ENCODE measurements at regions not wholly inside any gene's neighbourhood (a gene's known extent, or its start where the extent isn't known, plus 50 kb on each side); places are given as distances from the start of the nearest gene placed in this dataset.

- ChIA-PET POLR2A (interaction anchor here (0.6 kb wide), 1 partner anchor 9 kb away, joined by 3 read pairs; no protein-coding TSS in a partner anchor), CTCF (interaction anchor here (1.5 to 1.6 kb wide), 2 partner anchors 418 to 491 kb away, joined by 3 to 9 read pairs; no protein-coding TSS in a partner anchor)
- TF ChIP-seq SP1 (IDR thresholded peaks at IDR 0.05), result no peak
- TF ChIP-seq BHLHE40 (IDR thresholded peaks at IDR 0.05; ENCODE audit: borderline replicate concordance), result no peak
- no peak for TF ChIP-seq HDGF (IDR thresholded peaks at IDR 0.05; ENCODE audit: borderline replicate concordance)
- no peak for TF ChIP-seq L3MBTL2 (conservative IDR thresholded peaks at IDR 0.05)
- no peak for TF ChIP-seq SUZ12 (IDR thresholded peaks at IDR 0.05)
- TF ChIP-seq PKNOX1 (IDR thresholded peaks at IDR 0.05), result no peak
- TF ChIP-seq FOXM1 (IDR thresholded peaks at IDR 0.05; ENCODE audit: borderline replicate concordance), result no peak
- TF ChIP-seq NFRKB (IDR thresholded peaks at IDR 0.05), result no peak
- TF ChIP-seq ZNF384 (IDR thresholded peaks at IDR 0.05), result no peak
- TF ChIP-seq CTBP1 (IDR thresholded peaks at IDR 0.05; ENCODE audit: borderline replicate concordance), result no peak
- no peak for TF ChIP-seq TARDBP (IDR thresholded peaks at IDR 0.05)
- no peak for TF ChIP-seq FOXK2 (IDR thresholded peaks at IDR 0.05)
- no peak for TF ChIP-seq ARNT (IDR thresholded peaks at IDR 0.05)
- TF ChIP-seq FOXA1 (IDR thresholded peaks at IDR 0.05), result no peak
- no peak for TF ChIP-seq ELF4 (IDR thresholded peaks at IDR 0.05)
- TF ChIP-seq LEF1 (IDR thresholded peaks at IDR 0.05; ENCODE audit: borderline replicate concordance), result no peak
- no peak for DNase-seq (ENCODE audit: extremely low spot score)
Measured at GRCh38 chr2:62410926-62411456, 95.0 kb downstream of the TMEM17 start.

GRCh38 chr2:62410015-62410453 lies 96.0 kb downstream of the TMEM17 start:
- TF ChIP-seq FOXA1 (IDR thresholded peaks at IDR 0.05) (no peak), SP1 (IDR thresholded peaks at IDR 0.05) (no peak), TARDBP (IDR thresholded peaks at IDR 0.05) (no peak), CTBP1 (IDR thresholded peaks at IDR 0.05; ENCODE audit: borderline replicate concordance) (no peak), BHLHE40 (IDR thresholded peaks at IDR 0.05; ENCODE audit: borderline replicate concordance) (no peak), ARNT (IDR thresholded peaks at IDR 0.05) (no peak), PKNOX1 (IDR thresholded peaks at IDR 0.05) (no peak), SUZ12 (IDR thresholded peaks at IDR 0.05) (no peak)
- ChIA-PET POLR2A (interaction anchor here (0.7 kb wide), 1 partner anchor 1288 kb away, joined by 3 read pairs; no protein-coding TSS in a partner anchor), CTCF (interaction anchor here (1.5 kb wide), 1 partner anchor 490 kb away, joined by 3 read pairs; no protein-coding TSS in a partner anchor)
- no peak for DNase-seq (ENCODE audit: extremely low spot score)

GRCh38 chr2:62409442-62409841 lies 96.6 kb downstream of the TMEM17 start:
- CTCF ChIA-PET, result no interaction called here
- TF ChIP-seq BHLHE40 (IDR thresholded peaks at IDR 0.05; ENCODE audit: borderline replicate concordance), result no peak
- TF ChIP-seq TARDBP (IDR thresholded peaks at IDR 0.05), result no peak
- TF ChIP-seq ZNF384 (IDR thresholded peaks at IDR 0.05), result no peak
- TF ChIP-seq FOXA1 (IDR thresholded peaks at IDR 0.05), result no peak
- no peak for TF ChIP-seq FOXM1 (IDR thresholded peaks at IDR 0.05; ENCODE audit: borderline replicate concordance)
- TF ChIP-seq HDGF (IDR thresholded peaks at IDR 0.05; ENCODE audit: borderline replicate concordance), result no peak
- TF ChIP-seq SUZ12 (IDR thresholded peaks at IDR 0.05), result no peak
- TF ChIP-seq CTBP1 (IDR thresholded peaks at IDR 0.05; ENCODE audit: borderline replicate concordance), result no peak
- no peak for TF ChIP-seq FOXK2 (IDR thresholded peaks at IDR 0.05)
- no peak for TF ChIP-seq ELF4 (IDR thresholded peaks at IDR 0.05)
- TF ChIP-seq NFRKB (IDR thresholded peaks at IDR 0.05), result no peak
- TF ChIP-seq L3MBTL2 (conservative IDR thresholded peaks at IDR 0.05), result no peak
- POLR2A ChIA-PET, result interaction anchor here (0.7 kb wide), 1 partner anchor 1287 kb away, joined by 3 read pairs; no protein-coding TSS in a partner anchor
- DNase-seq (ENCODE audit: extremely low spot score), result no peak

GRCh38 chr2:62408241-62408677 lies 97.7 kb downstream of the TMEM17 start:
- CTCF ChIA-PET, result no interaction called here
- TF ChIP-seq FOXA1 (IDR thresholded peaks at IDR 0.05) (no peak), ELF4 (IDR thresholded peaks at IDR 0.05) (no peak), FOXK2 (IDR thresholded peaks at IDR 0.05) (no peak), SUZ12 (IDR thresholded peaks at IDR 0.05) (no peak), ARNT (IDR thresholded peaks at IDR 0.05) (no peak), NFRKB (IDR thresholded peaks at IDR 0.05) (no peak), FOXM1 (IDR thresholded peaks at IDR 0.05; ENCODE audit: borderline replicate concordance) (no peak), ZNF384 (IDR thresholded peaks at IDR 0.05) (no peak), PKNOX1 (IDR thresholded peaks at IDR 0.05) (no peak), L3MBTL2 (conservative IDR thresholded peaks at IDR 0.05) (no peak), BHLHE40 (IDR thresholded peaks at IDR 0.05; ENCODE audit: borderline replicate concordance) (no peak), CTBP1 (IDR thresholded peaks at IDR 0.05; ENCODE audit: borderline replicate concordance) (no peak), HDGF (IDR thresholded peaks at IDR 0.05; ENCODE audit: borderline replicate concordance) (no peak), SP1 (IDR thresholded peaks at IDR 0.05) (no peak), LEF1 (IDR thresholded peaks at IDR 0.05; ENCODE audit: borderline replicate concordance) (no peak), TARDBP (IDR thresholded peaks at IDR 0.05) (no peak)
- POLR2A ChIA-PET, result no interaction called here
- DNase-seq (ENCODE audit: extremely low spot score), result no peak

GRCh38 chr2:62407838-62408237 lies 98.2 kb downstream of the TMEM17 start:
- CTCF ChIA-PET, result no interaction called here
- TF ChIP-seq LEF1 (IDR thresholded peaks at IDR 0.05; ENCODE audit: borderline replicate concordance), result no peak
- TF ChIP-seq BHLHE40 (IDR thresholded peaks at IDR 0.05; ENCODE audit: borderline replicate concordance), result no peak
- TF ChIP-seq SUZ12 (IDR thresholded peaks at IDR 0.05), result no peak
- POLR2A ChIA-PET, result no interaction called here
- DNase-seq (ENCODE audit: extremely low spot score), result no peak

- ChIA-PET CTCF (no interaction called here), POLR2A (no interaction called here)
- no peak for DNase-seq (ENCODE audit: extremely low spot score)
- TF ChIP-seq FOXM1 (IDR thresholded peaks at IDR 0.05; ENCODE audit: borderline replicate concordance) (no peak), NFRKB (IDR thresholded peaks at IDR 0.05) (no peak), ZNF384 (IDR thresholded peaks at IDR 0.05) (no peak), TARDBP (IDR thresholded peaks at IDR 0.05) (no peak), SP1 (IDR thresholded peaks at IDR 0.05) (no peak), SUZ12 (IDR thresholded peaks at IDR 0.05) (no peak), HDGF (IDR thresholded peaks at IDR 0.05; ENCODE audit: borderline replicate concordance) (no peak), CTBP1 (IDR thresholded peaks at IDR 0.05; ENCODE audit: borderline replicate concordance) (no peak), ELF4 (IDR thresholded peaks at IDR 0.05) (no peak), FOXA1 (IDR thresholded peaks at IDR 0.05) (no peak), ARNT (IDR thresholded peaks at IDR 0.05) (no peak), FOXK2 (IDR thresholded peaks at IDR 0.05) (no peak), PKNOX1 (IDR thresholded peaks at IDR 0.05) (no peak), BHLHE40 (IDR thresholded peaks at IDR 0.05; ENCODE audit: borderline replicate concordance) (no peak), L3MBTL2 (conservative IDR thresholded peaks at IDR 0.05) (no peak), LEF1 (IDR thresholded peaks at IDR 0.05; ENCODE audit: borderline replicate concordance) (no peak)
Measured at GRCh38 chr2:62407401-62407800, 98.6 kb downstream of the TMEM17 start.
